ENCODE measurements at regions not wholly inside any gene's neighbourhood (a gene's known extent, or its start where the extent isn't known, plus 50 kb on each side); places are given as distances from the start of the nearest gene placed in this dataset.
"Not testable (repeated sequence)": the region's sequence is repeated elsewhere in the genome, so short reads cannot be mapped to it uniquely, and the experiment has no call there.

DNA sequence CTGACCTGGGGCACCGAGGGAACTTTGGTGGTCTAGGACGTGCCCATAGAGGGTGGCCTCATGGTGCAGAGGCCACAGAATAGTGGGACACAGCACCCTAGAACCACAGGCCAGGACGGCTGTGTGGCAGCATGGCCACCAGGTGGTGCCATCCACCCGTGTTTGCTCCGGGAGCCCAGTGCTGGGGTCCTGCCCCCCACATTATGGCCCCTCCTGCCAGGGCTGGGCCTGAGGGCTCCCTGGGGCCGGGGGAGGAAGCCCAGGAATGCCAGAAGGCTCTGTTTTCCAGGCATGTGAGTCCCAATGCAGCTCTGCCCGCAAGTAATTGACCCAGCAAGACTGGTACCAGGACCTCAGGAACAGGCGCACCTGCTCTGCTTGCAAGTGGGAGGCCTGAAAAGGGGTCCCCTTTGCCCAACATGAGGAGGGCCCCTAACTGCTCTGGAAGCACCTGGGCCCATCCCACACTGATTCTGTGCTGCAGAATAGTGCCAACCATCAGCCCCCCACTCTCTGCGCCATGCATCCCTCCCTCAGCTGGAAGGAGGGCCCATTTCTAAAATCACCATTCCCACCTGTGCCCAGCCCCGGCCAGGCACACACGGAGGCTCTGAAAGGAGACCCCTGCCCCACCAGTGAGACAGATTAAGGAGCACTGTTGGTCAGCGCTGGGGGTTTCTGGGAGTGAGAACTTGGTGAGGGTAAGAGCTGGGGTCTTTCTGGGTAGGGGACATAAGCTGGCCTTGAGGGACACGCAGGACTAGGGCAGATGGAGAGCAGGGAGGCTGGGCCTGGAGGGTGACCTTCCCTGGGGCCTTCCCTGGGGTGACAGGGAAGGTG is 174.4 kb downstream of the TBC1D2B start:
- TF ChIP-seq, protein P1, sequence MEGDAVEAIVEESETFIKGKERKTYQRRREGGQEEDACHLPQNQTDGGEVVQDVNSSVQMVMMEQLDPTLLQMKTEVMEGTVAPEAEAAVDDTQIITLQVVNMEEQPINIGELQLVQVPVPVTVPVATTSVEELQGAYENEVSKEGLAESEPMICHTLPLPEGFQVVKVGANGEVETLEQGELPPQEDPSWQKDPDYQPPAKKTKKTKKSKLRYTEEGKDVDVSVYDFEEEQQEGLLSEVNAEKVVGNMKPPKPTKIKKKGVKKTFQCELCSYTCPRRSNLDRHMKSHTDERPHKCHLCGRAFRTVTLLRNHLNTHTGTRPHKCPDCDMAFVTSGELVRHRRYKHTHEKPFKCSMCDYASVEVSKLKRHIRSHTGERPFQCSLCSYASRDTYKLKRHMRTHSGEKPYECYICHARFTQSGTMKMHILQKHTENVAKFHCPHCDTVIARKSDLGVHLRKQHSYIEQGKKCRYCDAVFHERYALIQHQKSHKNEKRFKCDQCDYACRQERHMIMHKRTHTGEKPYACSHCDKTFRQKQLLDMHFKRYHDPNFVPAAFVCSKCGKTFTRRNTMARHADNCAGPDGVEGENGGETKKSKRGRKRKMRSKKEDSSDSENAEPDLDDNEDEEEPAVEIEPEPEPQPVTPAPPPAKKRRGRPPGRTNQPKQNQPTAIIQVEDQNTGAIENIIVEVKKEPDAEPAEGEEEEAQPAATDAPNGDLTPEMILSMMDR (IDR thresholded peaks at IDR 0.05; ENCODE audit: low read depth, low read length): peak; percentile 78
- H3K4me3 ChIP-seq (replicated peaks in 1 of 2; ENCODE audit: low read depth in 2 of 2, low read length in 2 of 2); DNase-seq (ENCODE audit: low read depth in 2 of 2): not testable (repeated sequence)

DNA sequence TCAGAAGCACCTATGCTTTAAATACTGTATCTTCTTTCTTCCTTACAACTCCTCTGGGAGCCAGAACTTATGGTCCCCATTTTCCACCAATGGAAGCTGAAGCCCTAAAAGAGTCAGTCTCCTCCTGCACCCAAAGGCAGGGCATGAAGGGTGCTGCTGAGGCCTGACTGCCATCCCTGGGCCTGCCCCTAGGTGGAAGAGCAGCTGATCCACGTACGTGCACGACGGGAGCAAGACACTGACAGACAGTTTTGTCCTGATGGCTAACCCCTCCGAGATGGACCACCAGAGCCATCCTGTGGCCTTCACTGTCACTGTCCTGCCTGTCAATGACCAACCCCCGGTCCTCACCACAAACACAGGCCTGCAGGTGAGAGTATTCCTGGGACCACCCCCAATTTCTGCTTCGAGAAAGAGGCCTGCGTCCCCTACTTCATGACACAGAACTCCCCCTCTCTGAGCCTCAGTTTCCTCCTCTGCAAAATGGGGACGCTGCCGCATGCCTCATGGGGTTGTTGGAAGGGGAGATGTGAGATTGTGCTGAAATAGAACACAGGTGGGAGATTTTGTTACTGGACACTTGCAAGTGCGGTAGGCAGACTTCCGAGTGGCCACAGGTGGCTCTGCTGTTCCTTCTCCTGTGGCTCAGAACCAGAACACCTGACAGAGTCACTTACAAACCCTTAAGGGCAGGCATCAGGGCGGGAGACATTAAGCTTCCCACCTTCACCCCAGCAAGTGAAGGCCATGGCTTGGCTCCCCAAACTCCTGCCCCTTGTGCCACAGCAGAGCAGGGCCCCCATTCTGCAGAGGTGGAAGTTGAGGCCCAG is 175.4 kb downstream of the TBC1D2B start:
- TF ChIP-seq, protein P1 (IDR thresholded peaks at IDR 0.05; ENCODE audit: low read depth, low read length): peak; percentile 10
- H3K4me3 ChIP-seq (replicated peaks in 1 of 2; ENCODE audit: low read depth in 2 of 2, low read length in 2 of 2): no peak overlapping the region
- no peak for DNase-seq (ENCODE audit: low read depth in 2 of 2)

DNA sequence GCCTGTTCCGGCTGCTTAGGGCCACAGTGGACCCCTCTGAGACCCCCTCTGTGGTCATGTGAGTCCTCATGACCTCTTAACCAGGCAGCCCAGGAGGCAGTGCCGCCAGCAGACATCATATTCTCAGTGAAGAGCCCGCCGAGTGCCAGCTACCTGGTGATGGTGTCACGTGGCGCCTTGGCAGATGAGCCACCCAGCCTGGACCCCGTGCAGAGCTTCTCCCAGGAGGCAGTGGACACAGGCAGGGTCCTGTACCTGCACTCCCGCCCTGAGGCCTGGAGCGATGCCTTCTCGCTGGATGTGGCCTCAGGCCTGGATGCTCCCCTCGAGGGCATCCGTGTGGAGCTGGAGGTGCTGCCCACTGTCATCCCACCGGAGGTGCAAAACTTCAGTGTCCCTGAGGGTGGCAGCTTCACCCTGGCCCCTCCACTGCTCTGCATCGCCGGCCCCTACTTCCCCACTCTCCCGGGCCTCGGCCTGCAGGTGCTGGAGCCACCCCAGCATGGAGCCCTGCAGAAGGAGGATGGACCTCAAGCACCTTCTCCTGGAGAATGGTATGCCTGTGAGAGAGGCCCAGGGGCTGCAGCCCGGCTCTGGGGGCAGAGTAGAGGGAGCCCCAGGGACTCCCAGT is 176.1 kb downstream of the TBC1D2B start:
- no peak overlapping the region for H3K4me3 ChIP-seq (replicated peaks in 1 of 2; ENCODE audit: low read depth in 2 of 2, low read length in 2 of 2)
- no peak for DNase-seq (ENCODE audit: low read depth in 2 of 2)
- TF ChIP-seq, protein P1 (IDR thresholded peaks at IDR 0.05; ENCODE audit: low read depth, low read length): no peak

DNA sequence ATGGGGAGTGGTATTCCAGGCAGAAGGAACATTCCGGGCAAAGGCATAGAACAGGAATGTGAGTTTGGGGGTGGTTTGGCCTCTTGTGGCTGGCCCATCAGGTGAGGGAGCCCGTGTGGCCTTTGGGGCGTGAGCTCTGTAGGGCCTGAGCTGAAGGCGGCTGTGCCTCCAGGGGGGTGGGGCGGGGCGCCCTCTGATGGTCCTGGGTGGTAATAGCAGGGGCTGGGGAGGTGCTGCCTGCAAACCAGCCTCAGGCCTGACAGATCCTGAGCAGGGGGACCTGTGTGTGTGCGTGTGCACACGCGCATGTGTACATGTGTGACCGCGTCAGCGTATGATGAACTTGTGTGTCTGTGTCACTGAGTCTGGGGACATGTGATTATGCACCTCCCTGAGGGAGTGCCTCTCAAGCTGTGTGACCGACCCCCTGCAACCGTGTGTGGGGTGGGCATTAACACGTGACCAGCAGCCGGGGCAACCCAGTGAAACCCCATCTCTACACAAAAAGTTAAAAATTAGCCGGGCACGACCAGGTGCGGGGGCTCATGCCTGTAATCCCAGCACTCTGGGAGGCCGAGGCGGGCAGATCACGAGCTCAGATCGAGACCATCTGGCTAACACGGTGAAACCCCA is 177.1 kb downstream of the TBC1D2B start:
- TF ChIP-seq, protein P1 (IDR thresholded peaks at IDR 0.05; ENCODE audit: low read depth, low read length): peak; percentile 57

DNA sequence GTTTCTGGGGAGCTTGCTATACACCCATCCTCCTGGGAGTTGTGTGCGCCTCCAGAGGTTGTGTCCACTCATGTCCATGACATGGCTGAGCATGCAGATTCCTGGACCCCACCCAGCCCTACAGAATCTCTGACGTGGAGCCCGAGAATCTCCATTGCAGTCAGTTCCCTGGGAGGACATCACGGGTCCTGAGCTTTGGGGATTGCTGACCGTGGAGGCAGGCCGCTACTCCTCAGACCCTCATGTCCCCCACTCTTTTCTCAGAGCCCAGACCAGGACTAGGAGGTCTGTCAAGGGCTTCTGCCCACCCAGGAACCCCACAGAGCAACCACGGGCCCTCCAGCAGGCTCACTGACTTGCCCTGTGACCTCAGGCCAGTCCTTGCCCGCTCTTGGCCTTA is 177.7 kb downstream of the TBC1D2B start:
- DNase-seq (ENCODE audit: low read depth in 2 of 2); H3K4me3 ChIP-seq (replicated peaks in 1 of 2; ENCODE audit: low read depth in 2 of 2, low read length in 2 of 2): not testable (repeated sequence)

More for the DNA sequence above, 177.1 kb downstream of the TBC1D2B start:
- H3K4me3 ChIP-seq (replicated peaks in 1 of 2; ENCODE audit: low read depth in 2 of 2, low read length in 2 of 2): not testable (repeated sequence)
- peak in 1 of 2 donors; percentile 30 for DNase-seq (ENCODE audit: low read depth in 2 of 2)

DNA sequence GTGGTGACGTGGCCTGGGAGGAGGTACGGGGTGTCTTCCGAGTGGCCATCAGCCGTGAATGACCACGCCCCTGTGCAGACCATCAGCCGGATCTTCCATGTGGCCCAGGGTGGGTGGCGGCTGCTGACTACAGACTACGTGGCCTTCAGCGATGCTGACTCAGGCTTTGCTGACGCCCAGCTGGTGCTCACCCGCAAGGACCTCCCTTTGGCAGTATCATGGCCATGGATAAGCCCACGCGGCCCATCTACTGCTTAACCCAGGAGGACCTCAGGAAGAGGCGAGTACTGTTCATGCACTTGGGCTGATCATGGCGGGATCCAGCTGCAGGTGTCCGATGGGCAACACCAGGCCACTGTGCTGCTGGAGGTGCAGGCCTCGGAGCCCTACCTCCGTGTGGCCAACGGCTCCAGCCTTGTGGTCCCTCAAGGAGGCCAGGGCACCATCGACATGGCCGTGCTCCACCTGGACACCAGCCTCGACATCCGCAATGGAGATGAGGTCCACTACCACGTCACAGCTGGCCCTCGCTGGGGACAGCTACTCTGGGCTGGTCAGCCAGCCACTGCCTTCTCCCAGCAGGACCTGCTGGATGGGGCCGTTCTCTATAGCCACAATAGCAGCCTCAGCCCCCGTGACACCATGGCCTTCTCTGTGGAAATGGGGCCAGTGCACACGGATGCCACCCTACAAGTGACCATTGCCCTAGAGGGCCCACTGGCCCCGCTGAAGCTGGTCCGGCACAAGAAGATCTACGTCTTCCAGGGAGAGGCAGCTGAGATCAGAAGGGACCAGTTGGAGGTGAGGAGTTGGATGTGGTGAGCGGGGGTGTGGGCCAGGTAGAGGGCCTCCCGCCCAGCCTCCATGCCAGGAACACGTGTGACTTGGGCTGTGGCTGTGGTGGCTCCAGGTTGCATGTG is 178.4 kb downstream of the TBC1D2B start:
- no peak for DNase-seq (ENCODE audit: low read depth in 2 of 2)
- H3K4me3 ChIP-seq (replicated peaks in 1 of 2; ENCODE audit: low read depth in 2 of 2, low read length in 2 of 2): no peak overlapping the region
- TF ChIP-seq, protein P1 (IDR thresholded peaks at IDR 0.05; ENCODE audit: low read depth, low read length): no peak

All from cardiac fibroblast (primary cell).